Upper lobe of left lung (tissue), 4 donors: ENCODE measurements at regions not wholly inside any gene's neighbourhood (a gene's known extent, or its start where the extent isn't known, plus 50 kb on each side); places are given as distances from the start of the nearest gene placed in this dataset.

Experiments used
- CTCF ChIP-seq, 6 experiments: fragments of 450-650 bp in 4 of 6; fragments of 200-600 bp in 2 of 6; sonication (generic) in 2 of 6; IDR thresholded peaks; one replicate each; pipeline ENCODE4 v1.5.1; 2016 to 2019; ENCODE audit warnings: antibody characterized with exemption in 6 of 6
- POLR2A ChIP-seq, 4 donors: fragments of 450-650 bp; IDR thresholded peaks; one replicate each; pipeline ENCODE4 v1.5.1; 2016 to 2017; ENCODE audit warnings: antibody characterized with exemption in 4 of 4, mild to moderate bottlenecking in 2 of 4
- POLR2AphosphoS5 ChIP-seq, 2 donors: sonication (generic); formaldehyde crosslinking; IDR thresholded peaks; one replicate each; pipeline ENCODE4 v1.5.1; 2017; ENCODE audit warnings: antibody characterized with exemption in 2 of 2

GRCh38 chr2:150856596-150857281, 369.3 kb upstream of the RND3 start:
- TF ChIP-seq CTCF (IDR thresholded peaks at IDR 0.05) (no peak), POLR2A (IDR thresholded peaks at IDR 0.05) (no peak), POLR2AphosphoS5 (IDR thresholded peaks at IDR 0.05) (no peak)
